MM.1S (cell line): ENCODE measurements at regions not wholly inside any gene's neighbourhood (a gene's known extent, or its start where the extent isn't known, plus 50 kb on each side); places are given as distances from the start of the nearest gene placed in this dataset.
"Not testable (repeated sequence)": the region's sequence is repeated elsewhere in the genome, so short reads cannot be mapped to it uniquely, and the experiment has no call there.

Experiments
- EZH2 ChIP-seq: fragments of 300-600 bp; sonication (generic); optimal IDR thresholded peaks from 2 replicates; pipeline ENCODE3; 2017; ENCODE audit warnings: low read depth, mild to moderate bottlenecking, antibody characterized with exemption, low read length, mixed read lengths
- TF ChIP-seq, protein P1 (sequence below): fragments of 300-600 bp; sonication (generic); IDR thresholded peaks from 2 replicates; pipeline ENCODE4 v1.5.1; 2016; ENCODE audit warnings: antibody characterized with exemption, low read length, mixed read lengths

DNA sequence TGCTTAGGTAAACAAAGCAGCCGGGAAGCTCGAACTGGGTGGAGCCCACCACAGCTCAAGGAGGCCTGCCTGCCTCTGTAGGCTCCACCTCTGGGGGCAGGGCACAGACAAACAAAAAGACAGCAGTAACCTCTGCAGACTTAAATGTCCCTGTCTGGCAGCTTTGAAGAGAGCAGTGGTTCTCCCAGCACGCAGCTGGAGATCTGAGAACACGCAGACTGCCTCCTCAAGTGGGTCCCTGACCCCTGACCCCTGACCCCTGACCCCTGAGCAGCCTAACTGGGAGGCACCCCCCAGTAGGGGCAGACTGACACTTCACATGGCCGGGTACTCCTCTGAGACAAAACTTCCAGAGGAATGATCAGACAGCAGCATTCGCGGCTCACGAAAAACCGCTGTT is 214.6 kb upstream of the STS start:
- TF ChIP-seq, protein P1, sequence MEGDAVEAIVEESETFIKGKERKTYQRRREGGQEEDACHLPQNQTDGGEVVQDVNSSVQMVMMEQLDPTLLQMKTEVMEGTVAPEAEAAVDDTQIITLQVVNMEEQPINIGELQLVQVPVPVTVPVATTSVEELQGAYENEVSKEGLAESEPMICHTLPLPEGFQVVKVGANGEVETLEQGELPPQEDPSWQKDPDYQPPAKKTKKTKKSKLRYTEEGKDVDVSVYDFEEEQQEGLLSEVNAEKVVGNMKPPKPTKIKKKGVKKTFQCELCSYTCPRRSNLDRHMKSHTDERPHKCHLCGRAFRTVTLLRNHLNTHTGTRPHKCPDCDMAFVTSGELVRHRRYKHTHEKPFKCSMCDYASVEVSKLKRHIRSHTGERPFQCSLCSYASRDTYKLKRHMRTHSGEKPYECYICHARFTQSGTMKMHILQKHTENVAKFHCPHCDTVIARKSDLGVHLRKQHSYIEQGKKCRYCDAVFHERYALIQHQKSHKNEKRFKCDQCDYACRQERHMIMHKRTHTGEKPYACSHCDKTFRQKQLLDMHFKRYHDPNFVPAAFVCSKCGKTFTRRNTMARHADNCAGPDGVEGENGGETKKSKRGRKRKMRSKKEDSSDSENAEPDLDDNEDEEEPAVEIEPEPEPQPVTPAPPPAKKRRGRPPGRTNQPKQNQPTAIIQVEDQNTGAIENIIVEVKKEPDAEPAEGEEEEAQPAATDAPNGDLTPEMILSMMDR = not testable (repeated sequence)
- not testable (repeated sequence) for TF ChIP-seq EZH2
